ENCODE measurements at regions not wholly inside any gene's neighbourhood (a gene's known extent, or its start where the extent isn't known, plus 50 kb on each side); places are given as distances from the start of the nearest gene placed in this dataset.

GRCh38 chr13:55728247-55728646 lies 1412.5 kb upstream of the PRR20A start:
- POLR2A ChIA-PET: no interaction called here

GRCh38 chr13:55745828-55746227 lies 1394.9 kb upstream of the PRR20A start:
- H3K4me3 Mint-ChIP-seq: no peak overlapping the region
- DNase-seq (no peak), ATAC-seq (no peak)
- no peaks in the 10 kb centered on the region for H3K4me1 Mint-ChIP-seq (ENCODE audit: low read depth)
- CTCF ChIA-PET: no interaction called here
- TF ChIP-seq, protein P1, sequence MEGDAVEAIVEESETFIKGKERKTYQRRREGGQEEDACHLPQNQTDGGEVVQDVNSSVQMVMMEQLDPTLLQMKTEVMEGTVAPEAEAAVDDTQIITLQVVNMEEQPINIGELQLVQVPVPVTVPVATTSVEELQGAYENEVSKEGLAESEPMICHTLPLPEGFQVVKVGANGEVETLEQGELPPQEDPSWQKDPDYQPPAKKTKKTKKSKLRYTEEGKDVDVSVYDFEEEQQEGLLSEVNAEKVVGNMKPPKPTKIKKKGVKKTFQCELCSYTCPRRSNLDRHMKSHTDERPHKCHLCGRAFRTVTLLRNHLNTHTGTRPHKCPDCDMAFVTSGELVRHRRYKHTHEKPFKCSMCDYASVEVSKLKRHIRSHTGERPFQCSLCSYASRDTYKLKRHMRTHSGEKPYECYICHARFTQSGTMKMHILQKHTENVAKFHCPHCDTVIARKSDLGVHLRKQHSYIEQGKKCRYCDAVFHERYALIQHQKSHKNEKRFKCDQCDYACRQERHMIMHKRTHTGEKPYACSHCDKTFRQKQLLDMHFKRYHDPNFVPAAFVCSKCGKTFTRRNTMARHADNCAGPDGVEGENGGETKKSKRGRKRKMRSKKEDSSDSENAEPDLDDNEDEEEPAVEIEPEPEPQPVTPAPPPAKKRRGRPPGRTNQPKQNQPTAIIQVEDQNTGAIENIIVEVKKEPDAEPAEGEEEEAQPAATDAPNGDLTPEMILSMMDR (IDR thresholded peaks at IDR 0.05): no peak
- POLR2A ChIA-PET: no interaction called here
- H3K9me3 Mint-ChIP-seq: peaks cover 15% of the 10 kb centered on the region
- no peaks in the 10 kb centered on the region for H3K36me3 Mint-ChIP-seq (ENCODE audit: low read depth)
- H3K27ac Mint-ChIP-seq: no peak overlapping the region
- intact Hi-C loops (cut with micrococcal nuclease): no loop called here
- H3K27me3 Mint-ChIP-seq: no peaks in the 10 kb centered on the region

More at GRCh38 chr13:55728247-55728646, 1412.5 kb upstream of the PRR20A start:
- CTCF ChIA-PET: no interaction called here
- H3K9me3 Mint-ChIP-seq: peaks cover 12% of the 10 kb centered on the region
- no peaks in the 10 kb centered on the region for H3K36me3 Mint-ChIP-seq (ENCODE audit: low read depth)
- no peaks in the 10 kb centered on the region for H3K27me3 Mint-ChIP-seq
- H3K4me1 Mint-ChIP-seq (ENCODE audit: low read depth): no peaks in the 10 kb centered on the region
- DNase-seq (no peak), ATAC-seq (no peak)
- intact Hi-C loops (cut with micrococcal nuclease): no loop called here
- no peak overlapping the region for H3K4me3 Mint-ChIP-seq
- TF ChIP-seq, protein P1 (IDR thresholded peaks at IDR 0.05): no peak
- H3K27ac Mint-ChIP-seq: no peak overlapping the region

DNA sequence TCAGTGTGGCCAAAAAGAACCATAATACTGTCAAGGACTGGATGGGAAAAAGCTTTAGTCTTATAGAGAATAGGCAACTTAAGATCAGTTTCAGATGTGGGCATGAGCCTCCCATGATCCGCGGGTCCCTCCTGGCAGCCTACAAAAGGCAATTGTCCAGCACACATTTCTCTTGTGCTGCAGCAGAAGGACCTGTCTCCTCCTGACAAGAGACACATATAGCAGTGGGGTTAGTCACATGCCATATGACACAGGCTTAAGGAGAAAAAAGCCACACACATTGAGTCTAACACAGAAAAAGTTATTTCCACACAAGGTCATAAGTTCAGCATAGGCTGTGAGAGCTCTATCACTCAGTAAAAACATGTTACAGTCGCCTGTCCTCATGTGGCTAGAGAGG lies 1378.7 kb upstream of the PRR20A start:
- intact Hi-C loops (cut with micrococcal nuclease): no loop called here
- no peak for DNase-seq
- Mint-ChIP-seq H3K4me3 (no peak overlapping the region), H3K36me3 (ENCODE audit: low read depth) (no peaks in the 10 kb centered on the region), H3K27ac (no peak overlapping the region), H3K9me3 (peaks cover 5% of the 10 kb centered on the region), H3K27me3 (no peaks in the 10 kb centered on the region), H3K4me1 (ENCODE audit: low read depth) (no peaks in the 10 kb centered on the region)
- ChIA-PET POLR2A (no interaction called here), CTCF (no interaction called here)
- ATAC-seq: no peak
- TF ChIP-seq, protein P1 (IDR thresholded peaks at IDR 0.05): no peak

GRCh38 chr13:55777612-55778011 lies 1363.1 kb upstream of the PRR20A start:
- Mint-ChIP-seq H3K36me3 (ENCODE audit: low read depth) (no peaks in the 10 kb centered on the region), H3K27ac (no peak overlapping the region), H3K4me1 (ENCODE audit: low read depth) (no peaks in the 10 kb centered on the region), H3K9me3 (peaks cover 14% of the 10 kb centered on the region), H3K27me3 (no peaks in the 10 kb centered on the region), H3K4me3 (no peak overlapping the region)
- intact Hi-C loops (cut with micrococcal nuclease): no loop called here
- DNase-seq (no peak), ATAC-seq (no peak)
- POLR2A ChIA-PET: no interaction called here
- CTCF ChIA-PET: no interaction called here
- TF ChIP-seq, protein P1 (IDR thresholded peaks at IDR 0.05): no peak

- POLR2A ChIA-PET: no interaction called here
- no peak overlapping the region for H3K27ac Mint-ChIP-seq
- DNase-seq (no peak), ATAC-seq (no peak)
- H3K4me1 Mint-ChIP-seq (ENCODE audit: low read depth): no peaks in the 10 kb centered on the region
- TF ChIP-seq, protein P1 (IDR thresholded peaks at IDR 0.05): no peak
- no peak overlapping the region for H3K4me3 Mint-ChIP-seq
- intact Hi-C loops (cut with micrococcal nuclease): no loop called here
- CTCF ChIA-PET: no interaction called here
- no peaks in the 10 kb centered on the region for H3K36me3 Mint-ChIP-seq (ENCODE audit: low read depth)
- no peaks in the 10 kb centered on the region for H3K27me3 Mint-ChIP-seq
- H3K9me3 Mint-ChIP-seq: peaks cover 18% of the 10 kb centered on the region
Observed at GRCh38 chr13:55783841-55784240, 1356.9 kb upstream of the PRR20A start.
